GM12878 (cell line): ENCODE measurements at regions not wholly inside any gene's neighbourhood (a gene's known extent, or its start where the extent isn't known, plus 50 kb on each side); places are given as distances from the start of the nearest gene placed in this dataset.

Experiments used
- ATAC-seq: fragments of 200-7000 bp; cut with Tn5 transposase; 3 replicates; pipeline ENCODE4 v1.9.1; 2020; ENCODE audit warnings: mild to moderate bottlenecking, moderate library complexity
- BruUV-seq: library from RNA; stranded (reverse); fragments of 400-500 nt; replicated peaks from 2 replicates; lab custom pipeline; 2021; lab: Mats Ljungman, UMichigan
- CTCF ChIA-PET: fragments of 300-600 bp; sonication (Branson Sonifier 250); formaldehyde crosslinking; extraction: SDS; loops from one replicate; lab custom pipeline; 2021; ENCODE audit warnings: inconsistent platforms; lab: Yijun Ruan, JAX
- POLR2A ChIA-PET: fragments of 350-600 bp; formaldehyde crosslinking; extraction: SDS; loops from one replicate; lab custom pipeline; 2021; ENCODE audit warnings: inconsistent platforms; lab: Charles Lee
- RAD21 ChIA-PET: fragments of 300-600 bp; sonication (Branson Sonifier 250); formaldehyde crosslinking; loops from one replicate; lab custom pipeline; 2023; ENCODE audit warnings: antibody characterized with exemption; ENCODE audit not compliant: unreplicated experiment; lab: Charles Lee
- SMC1A ChIA-PET: fragments of 300-600 bp; sonication (Branson Sonifier 250); formaldehyde crosslinking; loops from one replicate; lab custom pipeline; 2023; ENCODE audit not compliant: unreplicated experiment, uncharacterized antibody; lab: Charles Lee
- DNase-seq: peaks from one replicate; pipeline ENCODE4 v3.0.0-alpha.2; 2011; ENCODE audit warnings: low read depth, low spot score
- FAIRE-seq: peaks from 3 replicates; lab custom pipeline; 2011; peaks lifted over from hg19 to GRCh38; lab: Jason Lieb, UNC
- H2AFZ ChIP-seq: 2 replicates; pipeline ENCODE4 v1.6.0; 2011; ENCODE audit warnings: low read depth, low read length, control low read depth; ENCODE audit not compliant: control insufficient read depth
- H3K27ac ChIP-seq: 2 replicates; pipeline ENCODE4 v1.5.1; 2011; ENCODE audit warnings: control low read depth; ENCODE audit not compliant: control insufficient read depth, insufficient read depth
- H3K27me3 ChIP-seq, 2 experiments: replicated peaks in 1 of 2; 2 replicates each; pipeline versions ENCODE4 v1.6.0 to v1.6.1; 2011; ENCODE audit warnings: low read length in 1 of 2; ENCODE audit not compliant: control insufficient read depth in 2 of 2, insufficient read depth in 2 of 2
- H3K36me3 ChIP-seq, 2 experiments: 2 replicates each; pipeline ENCODE4 v1.5.1; 2011; ENCODE audit warnings: low read length in 1 of 2; ENCODE audit not compliant: control insufficient read depth in 2 of 2, insufficient read depth in 2 of 2
- H3K4me1 ChIP-seq: 2 replicates; pipeline ENCODE4 v1.6.1; 2011; ENCODE audit warnings: mild to moderate bottlenecking, low read length, moderate library complexity, mixed read lengths; ENCODE audit not compliant: control insufficient read depth, insufficient read depth
- H3K4me2 ChIP-seq: 2 replicates; pipeline ENCODE4 v1.6.0; 2011; ENCODE audit warnings: control low read depth; ENCODE audit not compliant: control insufficient read depth, insufficient read depth
- H3K4me3 ChIP-seq: fragments of 200-600 bp; sonication (generic); 2 replicates; pipeline ENCODE4 v1.5.1; 2016
- H3K79me2 ChIP-seq: 2 replicates; pipeline ENCODE4 v1.6.0; 2011; ENCODE audit warnings: low read length; ENCODE audit not compliant: control insufficient read depth, insufficient read depth
- H3K9ac ChIP-seq: 2 replicates; pipeline ENCODE4 v1.8.0; 2011; ENCODE audit warnings: low read length, control low read depth, mixed read lengths; ENCODE audit not compliant: control insufficient read depth, insufficient read depth
- H3K9me3 ChIP-seq: replicated peaks from 3 replicates; pipeline ENCODE4 v1.5.1; 2011; ENCODE audit warnings: mild to moderate bottlenecking, low read length; ENCODE audit not compliant: control insufficient read depth, insufficient read depth
- H4K20me1 ChIP-seq: 2 replicates; pipeline ENCODE4 v1.6.0; 2011; ENCODE audit not compliant: control insufficient read depth, insufficient read depth
- BHLHE40 ChIP-seq, 2 experiments: fragments of 450-650 bp in 1 of 2; IDR thresholded peaks; 2 replicates each; pipeline ENCODE4 v1.6.1; 2011 to 2017; ENCODE audit warnings: low read depth in 2 of 2, borderline replicate concordance in 1 of 2, improper control_type of control experiment in 1 of 2, low read length in 1 of 2, mild to moderate bottlenecking in 1 of 2
- CBFB ChIP-seq: IDR thresholded peaks from 2 replicates; pipeline ENCODE4 v1.6.1; 2016; ENCODE audit warnings: antibody characterized with exemption, low read depth
- MYB ChIP-seq: fragments of 150-350 bp; IDR thresholded peaks from 2 replicates; pipeline ENCODE4 v1.6.1; 2014; ENCODE audit warnings: mild to moderate bottlenecking, low read depth, low read length, borderline replicate concordance
- NR2F1 ChIP-seq: fragments of 450-650 bp; conservative IDR thresholded peaks from 2 replicates; pipeline ENCODE4 v1.6.1; 2017; ENCODE audit warnings: mild to moderate bottlenecking
- PML ChIP-seq: IDR thresholded peaks from 2 replicates; pipeline ENCODE4 v1.6.1; 2012; ENCODE audit warnings: low read length, inconsistent platforms
- POLR2A ChIP-seq: IDR thresholded peaks from 2 replicates; pipeline ENCODE4 v1.6.1; 2011; ENCODE audit warnings: low read depth, mild to moderate bottlenecking, low read length
- TAF1 ChIP-seq: IDR thresholded peaks from 2 replicates; pipeline ENCODE4 v1.6.1; 2011; ENCODE audit warnings: mild to moderate bottlenecking, low read depth, low read length, borderline replicate concordance
- WGBS: methylation state at CpG from one replicate; pipeline ENCODE4 v1.1.6; 2016; ENCODE audit warnings: low lambda C conversion rate; ENCODE audit not compliant: insufficient replicate concordance, insufficient coverage; ENCODE audit errors: missing lambda C conversion rate; 5-methylcytosine and 5-hydroxymethylcytosine counted together
- in situ Hi-C: fragments of 300-500 bp; cut with MboI; formaldehyde crosslinking; loops from 9 replicates; pipeline ENCODE4 v1.14.3; 2018; ENCODE audit warnings: mixed read lengths
- intact Hi-C: fragments of 100-400 bp; cut with micrococcal nuclease; formaldehyde crosslinking; loops from one replicate; pipeline ENCODE4 v1.14.2; 2022; ENCODE audit not compliant: unreplicated experiment
- TF ChIP-seq, protein P1 (sequence below): IDR thresholded peaks from 2 replicates; pipeline ENCODE4 v1.6.1; 2011; ENCODE audit warnings: mild to moderate bottlenecking, low read depth, low read length, moderate library complexity; ENCODE audit not compliant: insufficient replicate concordance
- TF ChIP-seq, protein P2 (sequence below): fragments of 450-650 bp; IDR thresholded peaks from 2 replicates; pipeline ENCODE4 v1.6.1; 2017; ENCODE audit warnings: borderline replicate concordance

DNA sequence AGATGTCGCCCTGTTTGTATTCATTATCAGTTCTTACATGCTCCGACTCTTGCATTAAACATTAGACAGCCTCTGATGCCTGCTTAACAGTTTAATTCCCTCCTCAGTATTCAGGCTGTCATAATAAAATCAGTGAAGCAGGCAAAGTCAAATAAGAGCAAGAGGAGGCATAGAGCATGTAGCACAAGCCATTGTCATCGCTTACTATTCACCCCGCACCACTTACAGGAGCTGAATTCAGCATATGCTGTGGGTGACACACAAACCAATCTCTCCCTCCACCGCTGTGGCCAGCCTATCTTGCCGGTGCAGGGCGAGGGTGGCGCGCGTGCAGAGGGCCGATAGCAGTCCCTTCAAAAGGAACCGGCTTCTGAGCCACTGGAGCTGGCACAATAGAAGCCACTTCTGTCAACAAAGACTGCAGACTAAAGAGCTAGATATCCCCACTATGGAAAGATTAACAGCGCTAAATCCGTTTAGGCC lies 433.2 kb upstream of the MGMT start (continued):
- no peak for TF ChIP-seq PML
- TF ChIP-seq, protein P1, sequence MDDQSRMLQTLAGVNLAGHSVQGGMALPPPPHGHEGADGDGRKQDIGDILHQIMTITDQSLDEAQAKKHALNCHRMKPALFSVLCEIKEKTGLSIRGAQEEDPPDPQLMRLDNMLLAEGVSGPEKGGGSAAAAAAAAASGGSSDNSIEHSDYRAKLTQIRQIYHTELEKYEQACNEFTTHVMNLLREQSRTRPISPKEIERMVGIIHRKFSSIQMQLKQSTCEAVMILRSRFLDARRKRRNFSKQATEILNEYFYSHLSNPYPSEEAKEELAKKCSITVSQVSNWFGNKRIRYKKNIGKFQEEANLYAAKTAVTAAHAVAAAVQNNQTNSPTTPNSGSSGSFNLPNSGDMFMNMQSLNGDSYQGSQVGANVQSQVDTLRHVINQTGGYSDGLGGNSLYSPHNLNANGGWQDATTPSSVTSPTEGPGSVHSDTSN = no peak
- no peak for TF ChIP-seq POLR2A

DNA sequence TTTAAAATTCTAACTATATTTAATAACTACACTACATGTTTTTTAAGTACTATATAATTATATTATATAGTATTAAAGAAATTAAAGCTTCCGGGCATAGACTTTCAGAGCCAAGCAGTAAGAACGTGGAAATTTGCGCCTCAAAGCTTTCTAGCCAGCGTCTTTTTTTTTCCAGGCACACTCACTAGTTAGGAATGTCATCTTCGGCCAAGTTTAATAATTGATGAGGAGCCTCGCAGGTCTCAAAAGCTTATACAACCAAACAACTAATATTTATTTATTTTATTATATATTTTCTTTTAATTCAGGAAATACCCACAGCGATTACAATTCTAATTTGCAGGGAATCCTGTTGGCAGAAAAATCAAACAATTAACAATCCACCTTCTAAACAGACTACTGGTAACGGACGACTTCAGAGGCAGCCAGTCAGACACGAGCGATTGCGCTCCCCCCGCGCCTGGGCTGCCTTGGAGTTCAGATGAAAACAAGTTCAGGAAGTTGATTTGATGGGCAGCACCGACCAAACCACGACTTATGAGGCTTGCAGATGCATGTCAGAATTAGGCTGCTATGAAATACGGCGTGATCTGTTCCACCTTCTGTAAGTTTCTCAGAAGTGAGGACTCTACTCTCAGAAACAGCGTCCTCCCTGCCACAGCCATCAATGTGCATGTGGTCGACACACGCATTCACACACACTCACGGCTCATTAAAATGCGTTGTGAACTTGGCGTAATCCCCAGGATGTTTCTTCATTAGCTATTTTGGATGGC lies 431.8 kb upstream of the MGMT start:
- H3K9ac ChIP-seq = no peak overlapping the region
- no peaks in the 10 kb centered on the region for H3K79me2 ChIP-seq
- FAIRE-seq (no peak), DNase-seq (no peak), ATAC-seq (no peak)
- POLR2A ChIA-PET = interaction anchor here (0.6 kb wide), 1 partner anchor 22 kb away, joined by 3 read pairs; no protein-coding TSS in a partner anchor
- H4K20me1 ChIP-seq = no peaks in the 10 kb centered on the region
- CTCF ChIA-PET = no interaction called here
- RAD21 ChIA-PET = no interaction called here
- no peak overlapping the region for H3K4me2 ChIP-seq
- H3K4me1 ChIP-seq = no peaks in the 10 kb centered on the region
- intact Hi-C loops = no loop called here
- WGBS = 3% methylated on average over 24 of the region's 24 CpGs
- TF ChIP-seq BHLHE40 (IDR thresholded peaks at IDR 0.05; ENCODE audit: borderline replicate concordance in 1 of 2, low read depth in 2 of 2, low read length in 1 of 2) (no peak), TAF1 (no peak), CBFB (no peak), NR2F1 (no peak), MYB (no peak)
- TF ChIP-seq, protein P2, sequence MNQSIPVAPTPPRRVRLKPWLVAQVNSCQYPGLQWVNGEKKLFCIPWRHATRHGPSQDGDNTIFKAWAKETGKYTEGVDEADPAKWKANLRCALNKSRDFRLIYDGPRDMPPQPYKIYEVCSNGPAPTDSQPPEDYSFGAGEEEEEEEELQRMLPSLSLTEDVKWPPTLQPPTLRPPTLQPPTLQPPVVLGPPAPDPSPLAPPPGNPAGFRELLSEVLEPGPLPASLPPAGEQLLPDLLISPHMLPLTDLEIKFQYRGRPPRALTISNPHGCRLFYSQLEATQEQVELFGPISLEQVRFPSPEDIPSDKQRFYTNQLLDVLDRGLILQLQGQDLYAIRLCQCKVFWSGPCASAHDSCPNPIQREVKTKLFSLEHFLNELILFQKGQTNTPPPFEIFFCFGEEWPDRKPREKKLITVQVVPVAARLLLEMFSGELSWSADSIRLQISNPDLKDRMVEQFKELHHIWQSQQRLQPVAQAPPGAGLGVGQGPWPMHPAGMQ = no peak
- TF ChIP-seq, all 136 proteins: peak for 0
- Histone ChIP-seq H3K27me3 (no peaks in the 10 kb centered on the region; a peak in 1 of 4 replicates), H3K9me3 (no peaks in the 10 kb centered on the region), H3K4me3 (no peak overlapping the region), H3K36me3 (no peaks in the 10 kb centered on the region), H2AFZ (no peak overlapping the region), H3K27ac (no peak overlapping the region)
- in situ Hi-C loops = loop anchor here (25.0 kb wide), 1 partner anchor 1077 kb away; the partner anchor contains the start of gene C10orf143
- SMC1A ChIA-PET = interaction anchor here (0.6 kb wide), 1 partner anchor 381 kb away, joined by 3 read pairs; no protein-coding TSS in a partner anchor
- BruUV-seq = no TSS peak
